Prostate gland (tissue), 2 donors: ENCODE measurements at regions not wholly inside any gene's neighbourhood (a gene's known extent, or its start where the extent isn't known, plus 50 kb on each side); places are given as distances from the start of the nearest gene placed in this dataset.

Experiments
- DNase-seq: peaks from one replicate; pipeline ENCODE4 v3.0.0-alpha.2; 2019; ENCODE audit warnings: low spot score
- H3K27ac ChIP-seq, 2 donors: fragments of 200-600 bp; sonication (generic); 2 replicates each; pipeline ENCODE4 v1.5.1; 2017 to 2019
- H3K27me3 ChIP-seq: fragments of 200-600 bp; sonication (generic); replicated peaks from 2 replicates; pipeline ENCODE4 v1.5.1; 2019; ENCODE audit not compliant: insufficient read depth
- H3K36me3 ChIP-seq, 2 donors: fragments of 200-600 bp; sonication (generic); 1 replicate in 1 of 2; 2 replicates in 1 of 2; pipeline versions ENCODE4 v1.5.1 to v1.8.1; 2017 to 2019
- H3K4me1 ChIP-seq: fragments of 200-600 bp; sonication (generic); replicated peaks from 2 replicates; pipeline ENCODE4 v1.5.1; 2019
- H3K4me3 ChIP-seq, 2 donors: fragments of 200-600 bp; sonication (generic); 2 replicates each; pipeline ENCODE4 v1.5.1; 2017 to 2019
- H3K9me3 ChIP-seq: fragments of 200-600 bp; sonication (generic); 2 replicates; pipeline ENCODE4 v1.5.1; 2017
- POLR2A ChIP-seq: fragments of 450-650 bp; IDR thresholded peaks from one replicate; pipeline ENCODE4 v1.6.1; 2016; ENCODE audit warnings: antibody characterized with exemption, mild to moderate bottlenecking
- POLR2AphosphoS5 ChIP-seq: sonication (generic); formaldehyde crosslinking; IDR thresholded peaks from one replicate; pipeline ENCODE4 v1.6.1; 2017; ENCODE audit warnings: antibody characterized with exemption
- WGBS: methylation state at CpG from one replicate; pipeline ENCODE4 v1.1.5; 2018; 5-methylcytosine and 5-hydroxymethylcytosine counted together
- intact Hi-C: fragments of 100-400 bp; cut with DNase I; formaldehyde crosslinking; loops from one replicate; pipeline ENCODE4 v1.14.2; 2022
- TF ChIP-seq, protein P1 (sequence below), 4 experiments: fragments of 200-600 bp in 2 of 4; fragments of 450-650 bp in 2 of 4; sonication (generic) in 2 of 4; IDR thresholded peaks; 1 replicate in 3 of 4; 2 replicates in 1 of 4; pipeline ENCODE4 v1.5.1; 2016 to 2019; ENCODE audit warnings: antibody characterized with exemption in 4 of 4, mild to moderate bottlenecking in 2 of 4, moderate library complexity in 2 of 4

DNA sequence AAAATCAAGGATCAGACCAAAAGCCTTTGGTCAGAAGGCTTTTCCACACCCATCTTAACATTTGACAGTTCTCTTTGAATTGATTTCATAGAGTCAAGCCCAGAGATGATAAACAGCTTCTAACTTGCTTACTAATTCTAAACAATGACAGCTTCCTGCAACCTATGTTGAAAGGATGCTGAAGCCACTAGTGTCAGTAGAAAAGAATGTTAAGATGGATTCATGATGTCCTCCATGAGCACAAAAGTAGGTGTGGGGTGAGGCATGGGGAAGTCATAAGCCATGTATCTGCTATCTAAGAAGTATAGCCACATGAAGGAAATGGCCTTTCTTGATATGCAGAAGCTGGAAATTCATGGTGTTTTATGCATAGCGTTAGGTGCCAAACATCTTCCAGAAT, 269.3 kb downstream of the DHX15 start:
- H3K4me1 ChIP-seq, result no peaks in the 10 kb centered on the region
- intact Hi-C loops, result no loop called here
- no peaks in the 10 kb centered on the region for H3K27me3 ChIP-seq
- no peaks in the 10 kb centered on the region for H3K9me3 ChIP-seq
- no peak overlapping the region for H3K27ac ChIP-seq
- no peak overlapping the region for H3K4me3 ChIP-seq
- no peaks in the 10 kb centered on the region for H3K36me3 ChIP-seq
- WGBS, result 83% methylated on average over 1 of the region's 1 CpG
- TF ChIP-seq, protein P1, sequence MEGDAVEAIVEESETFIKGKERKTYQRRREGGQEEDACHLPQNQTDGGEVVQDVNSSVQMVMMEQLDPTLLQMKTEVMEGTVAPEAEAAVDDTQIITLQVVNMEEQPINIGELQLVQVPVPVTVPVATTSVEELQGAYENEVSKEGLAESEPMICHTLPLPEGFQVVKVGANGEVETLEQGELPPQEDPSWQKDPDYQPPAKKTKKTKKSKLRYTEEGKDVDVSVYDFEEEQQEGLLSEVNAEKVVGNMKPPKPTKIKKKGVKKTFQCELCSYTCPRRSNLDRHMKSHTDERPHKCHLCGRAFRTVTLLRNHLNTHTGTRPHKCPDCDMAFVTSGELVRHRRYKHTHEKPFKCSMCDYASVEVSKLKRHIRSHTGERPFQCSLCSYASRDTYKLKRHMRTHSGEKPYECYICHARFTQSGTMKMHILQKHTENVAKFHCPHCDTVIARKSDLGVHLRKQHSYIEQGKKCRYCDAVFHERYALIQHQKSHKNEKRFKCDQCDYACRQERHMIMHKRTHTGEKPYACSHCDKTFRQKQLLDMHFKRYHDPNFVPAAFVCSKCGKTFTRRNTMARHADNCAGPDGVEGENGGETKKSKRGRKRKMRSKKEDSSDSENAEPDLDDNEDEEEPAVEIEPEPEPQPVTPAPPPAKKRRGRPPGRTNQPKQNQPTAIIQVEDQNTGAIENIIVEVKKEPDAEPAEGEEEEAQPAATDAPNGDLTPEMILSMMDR (IDR thresholded peaks at IDR 0.05), result no peak
- TF ChIP-seq POLR2AphosphoS5 (no peak), POLR2A (no peak)
- DNase-seq, result no peak

DNA sequence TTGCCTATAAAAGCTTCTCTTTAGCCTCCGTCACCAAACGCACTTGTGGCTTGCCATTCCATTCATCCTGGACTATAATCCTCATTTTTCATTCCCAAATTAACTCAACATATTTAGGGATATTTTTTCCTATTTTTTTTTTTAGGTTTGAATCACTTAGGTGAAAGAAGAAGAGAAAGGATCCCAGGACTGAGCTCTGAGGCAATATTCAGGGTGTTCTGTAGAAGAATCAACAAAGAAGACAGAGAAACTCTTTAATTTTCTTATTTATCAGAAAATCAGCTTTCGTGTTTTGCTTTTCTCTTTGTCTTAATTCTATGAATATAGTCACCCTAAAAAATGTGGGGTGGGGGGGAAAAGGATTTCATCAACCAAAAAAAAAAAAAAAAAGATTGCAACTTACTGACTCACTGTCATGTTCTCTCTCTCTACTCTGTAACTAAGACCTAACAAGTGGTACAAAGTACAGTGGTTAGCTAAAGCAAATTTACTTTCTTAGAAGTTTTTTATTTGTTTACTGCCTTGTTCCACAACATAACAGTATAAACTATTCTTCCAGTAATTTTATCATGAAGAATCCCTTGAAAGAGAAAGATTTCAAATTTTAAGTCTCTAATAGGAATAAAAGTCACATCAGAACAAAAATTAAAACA, 272.0 kb downstream of the DHX15 start:
- intact Hi-C loops, result no loop called here
- no peaks in the 10 kb centered on the region for H3K27me3 ChIP-seq
- H3K27ac ChIP-seq, result no peak overlapping the region
- no peaks in the 10 kb centered on the region for H3K36me3 ChIP-seq
- no peak for DNase-seq
- no peak overlapping the region for H3K4me3 ChIP-seq
- WGBS, result 84% methylated on average over 3 of the region's 3 CpGs
- no peaks in the 10 kb centered on the region for H3K4me1 ChIP-seq
- H3K9me3 ChIP-seq, result no peaks in the 10 kb centered on the region
- TF ChIP-seq POLR2AphosphoS5 (no peak), POLR2A (no peak)
- TF ChIP-seq, protein P1 (IDR thresholded peaks at IDR 0.05), result no peak

DNA sequence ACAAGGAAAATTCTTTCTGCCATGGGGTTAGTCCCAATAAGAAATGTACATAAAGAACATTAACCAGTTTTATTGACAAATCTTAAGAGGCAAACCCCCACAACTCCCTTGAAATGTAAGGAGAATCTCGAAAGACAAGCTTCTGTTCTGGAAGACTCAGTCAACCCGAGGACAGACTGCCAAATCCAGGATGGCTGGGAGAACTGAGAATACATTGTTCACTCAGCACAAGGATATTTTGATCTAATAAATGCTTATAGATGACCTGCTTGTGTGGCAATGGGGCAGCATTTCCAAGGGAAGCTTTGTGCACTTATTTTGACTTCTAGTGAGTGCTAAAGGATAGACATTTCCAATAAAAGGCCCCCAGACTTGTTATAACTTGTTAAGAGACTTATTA, 280.4 kb downstream of the DHX15 start:
- no peak overlapping the region for H3K4me3 ChIP-seq
- no peaks in the 10 kb centered on the region for H3K4me1 ChIP-seq
- no peak for DNase-seq
- TF ChIP-seq POLR2A, result no peak
- TF ChIP-seq POLR2AphosphoS5, result no peak
- H3K27ac ChIP-seq, result no peak overlapping the region
- H3K9me3 ChIP-seq, result no peaks in the 10 kb centered on the region
- intact Hi-C loops, result no loop called here
- no peaks in the 10 kb centered on the region for H3K36me3 ChIP-seq
- 39% methylated on average over 2 of the region's 2 CpGs for WGBS
- H3K27me3 ChIP-seq, result no peaks in the 10 kb centered on the region

DNA sequence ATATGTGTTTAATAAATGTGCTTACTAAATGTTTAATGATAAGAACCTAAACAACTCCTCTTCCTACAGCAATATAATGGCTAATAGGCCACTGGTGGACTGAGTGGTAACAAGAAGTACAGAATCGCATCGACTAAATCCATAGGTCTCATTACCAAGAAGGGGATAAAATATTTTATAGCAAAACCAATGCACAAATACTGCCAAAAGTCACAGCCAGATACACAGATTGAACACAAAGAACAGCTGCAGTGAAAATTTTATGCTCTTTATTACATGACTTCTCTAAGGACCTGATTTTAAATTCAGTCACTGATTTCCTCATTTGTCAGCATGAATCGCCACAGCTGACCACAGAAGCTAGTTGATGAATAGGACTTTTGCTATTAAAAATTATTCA, 285.4 kb downstream of the DHX15 start:
- intact Hi-C loops, result no loop called here
- Histone ChIP-seq H3K36me3 (no peaks in the 10 kb centered on the region), H3K9me3 (no peaks in the 10 kb centered on the region), H3K27ac (no peak overlapping the region), H3K4me3 (no peak overlapping the region), H3K27me3 (no peaks in the 10 kb centered on the region), H3K4me1 (no peaks in the 10 kb centered on the region)
- 79% methylated on average over 3 of the region's 3 CpGs for WGBS
- no peak for DNase-seq
- TF ChIP-seq POLR2A (no peak), POLR2AphosphoS5 (no peak)
- TF ChIP-seq, protein P1 (IDR thresholded peaks at IDR 0.05), result no peak

DNA sequence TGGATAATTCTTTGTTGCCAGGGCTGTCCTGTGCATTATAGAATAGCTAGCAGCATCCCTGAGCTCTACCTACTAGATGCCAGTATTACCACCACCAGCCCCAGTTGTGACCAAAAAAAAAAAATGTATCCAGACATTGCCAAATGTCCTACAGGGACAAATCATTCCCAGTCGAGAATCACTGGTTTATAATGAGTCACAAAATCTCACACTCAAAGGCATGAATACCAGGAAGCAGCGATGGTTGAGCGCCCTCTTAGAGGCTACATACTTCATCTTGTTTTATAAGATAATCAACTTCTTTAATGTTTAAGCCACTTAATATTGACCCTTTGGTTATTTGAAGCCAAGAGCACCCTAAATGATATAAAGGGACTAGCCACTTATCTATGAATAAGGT, 297.3 kb downstream of the DHX15 start:
- Histone ChIP-seq H3K36me3 (no peaks in the 10 kb centered on the region), H3K4me1 (no peaks in the 10 kb centered on the region), H3K9me3 (no peaks in the 10 kb centered on the region), H3K27me3 (no peaks in the 10 kb centered on the region), H3K4me3 (no peak overlapping the region), H3K27ac (no peak overlapping the region)
- DNase-seq, result no peak
- intact Hi-C loops, result no loop called here
- WGBS, result 86% methylated on average over 3 of the region's 3 CpGs
- TF ChIP-seq, protein P1 (IDR thresholded peaks at IDR 0.05), result no peak
- TF ChIP-seq POLR2AphosphoS5 (no peak), POLR2A (no peak)
